ENCODE measurements at regions not wholly inside any gene's neighbourhood (a gene's known extent, or its start where the extent isn't known, plus 50 kb on each side); places are given as distances from the start of the nearest gene placed in this dataset.

DNA sequence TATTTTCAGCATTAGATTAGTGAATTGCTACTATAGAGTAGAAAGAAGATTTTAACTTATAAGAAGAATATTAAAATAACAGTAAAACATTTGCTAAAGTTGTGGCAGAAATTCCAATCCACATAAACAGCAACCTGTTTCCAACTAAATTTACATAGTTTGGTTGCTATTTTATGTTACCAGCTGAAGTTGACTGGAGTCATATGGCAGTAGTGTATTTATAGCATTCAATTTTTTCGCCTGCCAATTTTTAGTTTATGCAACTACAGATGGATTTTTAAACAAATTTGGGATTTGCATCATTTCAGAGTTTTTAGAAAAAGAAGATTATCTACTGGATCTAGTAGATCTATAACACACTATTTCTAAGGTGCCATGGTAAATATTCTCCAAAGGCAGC is 332.5 kb upstream of the BCHE start:
- POLR2A ChIA-PET, result no interaction called here
- CTCF ChIA-PET, result no interaction called here

DNA sequence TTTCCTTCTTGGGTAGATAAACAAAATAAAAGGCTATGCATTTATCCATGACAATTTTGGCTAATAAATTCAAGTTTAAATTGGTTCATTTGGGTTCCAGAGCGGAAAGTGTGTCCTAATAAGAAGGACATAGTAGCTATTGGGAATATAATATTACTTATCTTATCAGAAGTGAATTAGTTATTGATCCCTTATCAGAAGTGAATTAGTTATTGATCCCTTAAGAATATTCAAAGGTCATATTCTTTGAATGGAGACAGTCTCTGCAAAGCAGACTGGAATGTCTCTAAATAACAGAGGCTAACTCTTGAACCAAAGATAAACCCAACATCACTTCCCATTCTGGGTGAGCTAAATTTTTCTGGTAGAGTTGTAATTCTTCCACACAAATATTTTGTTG is 290.7 kb upstream of the BCHE start:
- CTCF ChIA-PET, result no interaction called here

DNA sequence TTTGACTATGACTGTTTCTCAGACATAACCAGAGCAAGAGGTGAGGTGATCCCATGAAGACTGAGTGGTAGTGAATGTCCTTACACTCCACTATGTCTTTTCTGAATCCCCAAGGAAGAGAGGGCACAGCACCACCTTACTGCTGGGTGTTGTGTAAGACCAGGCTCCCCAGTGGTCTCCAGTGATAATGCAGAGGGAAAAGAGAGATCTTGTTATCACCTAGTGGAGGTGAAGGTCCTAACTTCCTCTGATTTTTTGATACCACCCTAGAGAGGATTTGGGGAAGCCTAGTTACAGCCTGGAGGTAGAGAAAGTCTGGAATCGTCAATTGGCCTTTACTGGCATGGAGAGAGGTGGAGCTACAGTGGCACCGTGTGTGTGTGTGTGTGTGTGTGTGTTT is 288.0 kb upstream of the BCHE start:
- ChIA-PET POLR2A (no interaction called here), CTCF (no interaction called here)

More for the DNA sequence above, 290.7 kb upstream of the BCHE start:
- POLR2A ChIA-PET, result no interaction called here

DNA sequence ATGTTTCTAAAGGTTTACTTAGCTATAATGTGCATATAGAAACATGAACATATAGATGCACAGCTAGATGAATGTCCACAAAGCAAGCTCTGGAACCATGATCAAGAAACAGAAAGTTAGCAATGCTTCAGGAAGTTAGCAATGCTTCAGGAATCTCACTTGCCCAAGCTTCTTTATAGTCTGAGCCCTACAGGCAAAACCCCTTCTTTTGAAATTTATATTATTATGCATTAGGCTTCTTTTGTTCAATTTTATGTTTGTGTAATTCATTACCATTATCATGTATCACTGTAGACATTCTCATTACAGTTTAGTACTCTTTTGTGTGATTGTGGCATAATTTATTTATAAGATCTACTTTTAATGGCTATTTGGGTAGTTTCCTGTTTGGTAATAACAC is 286.4 kb upstream of the BCHE start:
- ChIA-PET CTCF (no interaction called here), POLR2A (no interaction called here)

DNA sequence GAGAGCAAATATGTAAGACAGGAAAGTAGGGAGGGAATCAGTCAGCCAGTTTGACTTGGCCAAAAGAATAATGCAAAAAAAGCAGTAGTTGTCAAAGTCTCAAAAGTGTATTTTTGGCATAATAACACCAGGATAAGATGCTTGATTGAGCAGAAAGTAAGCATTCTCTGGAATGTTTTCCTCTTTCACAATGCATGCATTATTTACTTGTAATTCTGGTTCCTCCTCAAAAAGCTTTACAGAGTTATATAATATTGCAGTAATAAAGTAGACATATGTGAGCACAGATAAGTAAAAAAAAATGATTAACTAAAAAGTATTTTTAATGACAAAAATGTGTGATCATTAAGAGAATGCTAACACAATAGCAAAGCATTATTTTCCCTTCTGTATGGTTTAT is 285.9 kb upstream of the BCHE start:
- POLR2A ChIA-PET, result no interaction called here
- CTCF ChIA-PET, result no interaction called here

DNA sequence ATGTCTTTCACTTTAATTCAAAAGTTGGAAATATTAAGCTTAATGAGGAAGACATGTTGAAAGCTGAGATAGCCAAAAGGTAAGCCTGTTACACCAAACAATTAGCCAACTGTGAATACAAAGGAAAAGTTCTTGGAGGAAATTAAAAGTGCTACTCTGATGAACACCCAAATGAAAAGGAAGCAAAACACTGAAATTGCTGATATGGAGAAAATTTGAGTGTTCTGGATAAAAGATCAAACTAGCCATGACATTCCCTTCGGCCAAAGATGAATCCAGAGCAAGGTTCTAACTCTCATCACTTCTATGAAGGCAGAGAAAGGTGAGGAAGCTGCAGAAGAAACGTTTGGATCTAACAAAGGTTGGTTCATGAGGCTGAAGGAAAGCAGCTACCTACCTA is 280.8 kb upstream of the BCHE start:
- ChIA-PET POLR2A (no interaction called here), CTCF (no interaction called here)

DNA sequence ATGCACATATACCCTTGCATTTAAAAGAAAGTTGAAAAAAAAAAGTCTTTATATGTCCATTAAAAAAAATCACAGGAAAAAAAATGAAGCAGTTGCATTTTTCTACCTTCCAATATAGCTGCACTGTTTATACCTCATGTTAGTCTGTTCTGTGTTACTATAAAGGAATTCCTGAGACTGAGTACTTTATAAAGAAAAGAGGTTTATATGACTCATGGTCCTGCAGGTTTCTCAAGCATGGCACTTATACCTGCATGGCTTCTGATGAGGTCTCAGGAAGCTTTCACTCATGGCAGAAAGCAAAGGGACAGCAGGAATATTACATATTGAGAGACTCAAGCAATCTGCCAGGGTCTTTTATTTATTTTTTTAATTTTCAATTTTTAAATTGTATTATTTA is 277.2 kb upstream of the BCHE start:
- POLR2A ChIA-PET, result no interaction called here
- CTCF ChIA-PET, result no interaction called here

DNA sequence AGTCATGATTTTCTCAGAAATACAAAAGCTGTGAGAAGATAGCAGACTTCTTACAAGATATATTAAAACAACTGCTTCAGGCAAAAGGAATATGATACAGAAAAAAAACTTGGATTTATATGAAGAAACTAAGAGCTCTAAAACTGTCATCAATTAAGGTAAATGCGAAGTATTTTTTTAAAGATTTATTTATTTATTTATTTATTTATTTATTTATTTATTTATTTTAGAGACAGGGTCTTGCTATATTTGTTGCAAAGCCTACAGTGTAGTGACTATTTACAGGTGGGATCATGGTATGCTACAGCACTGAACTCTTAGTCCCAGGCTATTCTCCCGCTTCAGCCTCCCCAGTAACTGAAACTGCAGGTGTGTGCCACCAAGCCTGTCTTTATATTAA is 274.3 kb upstream of the BCHE start:
- CTCF ChIA-PET, result no interaction called here
- POLR2A ChIA-PET, result no interaction called here

DNA sequence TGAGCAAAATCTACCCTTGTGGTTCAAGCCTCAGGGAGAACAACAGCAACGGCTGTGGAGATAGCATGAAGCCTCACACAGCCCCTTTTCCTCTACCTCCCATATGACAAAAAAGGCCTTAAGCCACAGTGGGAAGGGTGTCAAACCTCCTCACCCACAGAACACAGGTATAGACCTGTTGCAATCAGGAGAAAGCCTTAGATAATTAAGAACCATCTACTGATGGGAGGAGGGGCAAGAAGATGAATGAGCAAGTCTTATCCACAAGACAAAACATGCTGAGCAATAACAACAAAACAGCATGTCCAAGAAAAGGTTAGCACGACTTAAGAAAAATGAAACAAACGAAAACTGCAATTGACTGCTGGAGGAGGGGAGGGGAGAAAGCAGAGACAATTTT is 272.9 kb upstream of the BCHE start:
- ChIA-PET CTCF (no interaction called here), POLR2A (no interaction called here)

DNA sequence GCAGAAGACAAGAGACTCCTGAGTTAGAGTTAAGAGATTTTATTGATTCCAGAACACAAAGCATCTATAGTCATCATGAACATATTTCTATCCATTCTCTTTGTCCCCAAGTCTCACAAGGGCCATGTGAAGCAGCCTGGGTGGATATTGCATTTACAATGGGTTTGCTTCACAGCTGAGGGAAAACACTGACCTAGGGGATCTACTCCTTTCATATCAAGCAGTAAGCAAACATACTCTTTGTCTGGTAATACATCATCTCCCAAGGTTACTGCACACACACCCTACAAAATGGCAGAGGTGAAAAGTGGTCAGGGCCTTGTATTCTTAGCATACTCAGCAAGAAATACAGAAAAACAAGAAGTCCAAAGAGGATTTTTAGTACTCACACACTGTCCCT is 267.7 kb upstream of the BCHE start:
- ChIA-PET POLR2A (no interaction called here), CTCF (no interaction called here)

DNA sequence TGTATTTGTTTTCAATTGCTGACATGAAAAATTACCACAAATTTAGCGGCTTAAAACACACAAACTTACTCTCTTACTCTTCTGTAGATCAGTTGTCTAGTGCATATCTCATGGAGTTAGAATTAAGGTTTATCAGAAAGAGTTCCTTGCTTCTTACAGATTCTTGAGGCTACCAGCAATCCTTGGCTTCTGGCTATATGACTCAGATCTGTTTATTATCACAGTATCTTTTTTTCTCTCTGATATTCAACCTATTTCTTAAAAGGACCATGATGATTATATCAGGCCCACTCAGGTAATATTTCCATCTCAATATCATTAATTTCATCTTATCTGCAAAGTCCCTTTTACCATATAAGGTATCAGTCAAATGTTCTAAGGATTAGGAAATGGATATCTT is 263.5 kb upstream of the BCHE start:
- POLR2A ChIA-PET, result no interaction called here
- CTCF ChIA-PET, result no interaction called here

DNA sequence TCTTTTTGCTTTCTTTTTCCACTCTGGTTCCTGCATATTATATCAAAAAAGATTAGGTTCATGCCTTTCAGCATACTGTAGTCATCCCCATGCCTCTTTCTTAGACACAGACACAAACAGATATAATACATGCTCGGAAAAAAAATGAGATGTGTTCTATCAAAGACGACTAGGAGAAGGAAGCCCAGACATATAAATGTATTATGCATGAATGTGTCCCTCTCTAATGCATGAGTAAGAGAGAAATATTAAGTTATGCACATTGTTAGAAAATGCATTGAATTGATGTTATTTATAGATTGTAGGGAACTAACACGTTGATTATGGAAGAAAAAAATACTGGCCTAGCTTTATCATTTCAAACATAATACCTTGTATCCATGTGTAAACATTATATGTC is 252.4 kb upstream of the BCHE start:
- POLR2A ChIA-PET, result no interaction called here
- CTCF ChIA-PET, result no interaction called here

DNA sequence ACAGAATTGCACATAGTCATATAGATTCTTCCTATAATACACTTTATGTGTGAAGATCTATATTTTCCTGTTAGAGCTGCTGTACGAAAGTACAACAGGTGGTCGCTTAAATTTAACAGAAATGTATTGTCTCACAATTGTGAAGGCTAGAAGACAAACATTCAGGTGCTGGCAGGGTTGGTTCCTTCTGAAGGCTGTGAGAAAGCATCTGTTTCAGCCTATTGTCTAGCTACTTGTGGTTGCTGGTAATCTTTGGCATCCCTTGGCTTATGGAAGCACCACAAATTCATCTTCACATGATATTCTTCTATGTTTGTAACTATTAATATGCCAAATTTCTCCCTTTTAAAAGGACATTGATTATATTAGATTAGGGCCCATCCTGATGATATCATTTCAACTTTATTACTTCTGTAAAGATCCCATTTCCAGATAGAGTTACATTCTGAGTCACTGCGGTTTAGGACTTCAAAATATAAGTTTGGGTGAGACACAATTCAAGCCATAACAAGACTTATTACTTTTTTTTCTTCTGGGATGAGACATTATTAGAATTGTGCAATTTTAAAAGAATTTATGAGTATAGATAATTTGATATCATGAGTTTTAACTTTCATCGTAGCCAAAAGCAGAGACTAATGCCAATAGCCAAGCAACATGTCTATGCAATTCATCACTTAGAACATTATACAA is 248.1 kb upstream of the BCHE start:
- CTCF ChIA-PET, result no interaction called here
- POLR2A ChIA-PET, result no interaction called here

DNA sequence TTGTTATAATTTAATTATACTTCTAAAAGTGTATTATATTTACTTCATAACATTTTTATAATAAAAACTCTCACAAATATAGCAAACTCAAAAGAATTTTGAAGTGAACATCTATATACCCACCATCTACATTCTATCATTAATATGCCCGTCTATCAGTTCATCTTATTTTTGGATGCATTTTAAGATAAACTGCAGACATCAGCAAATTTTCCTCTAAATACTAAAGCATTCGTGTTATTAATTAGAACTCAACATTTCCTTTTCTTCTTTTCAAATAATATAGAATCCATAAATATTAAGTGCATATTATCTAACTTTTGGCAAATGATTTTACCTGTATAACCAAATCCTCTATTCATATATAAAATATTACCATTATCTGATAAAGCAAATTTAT is 242.9 kb upstream of the BCHE start:
- CTCF ChIA-PET, result no interaction called here
- POLR2A ChIA-PET, result no interaction called here

DNA sequence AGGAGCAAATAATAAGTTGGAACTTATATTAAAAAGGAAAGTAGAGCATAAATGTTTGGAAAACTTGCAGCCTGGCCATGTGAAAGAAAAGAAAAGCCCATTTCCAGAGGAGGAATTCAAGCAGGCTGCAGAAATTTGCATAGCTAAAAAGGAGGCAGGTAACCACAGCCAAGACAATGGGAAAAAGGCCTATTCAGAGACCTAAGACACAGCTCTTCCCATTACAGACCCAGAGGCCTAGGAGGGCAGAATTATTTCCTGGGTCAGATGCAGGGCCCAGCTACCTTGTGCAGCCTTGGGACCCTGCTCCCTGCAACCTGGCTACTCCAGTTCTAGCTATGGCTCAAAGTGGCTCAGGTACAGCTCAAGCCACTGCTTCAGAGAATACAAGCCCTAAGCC is 234.6 kb upstream of the BCHE start:
- ChIA-PET POLR2A (no interaction called here), CTCF (no interaction called here)

DNA sequence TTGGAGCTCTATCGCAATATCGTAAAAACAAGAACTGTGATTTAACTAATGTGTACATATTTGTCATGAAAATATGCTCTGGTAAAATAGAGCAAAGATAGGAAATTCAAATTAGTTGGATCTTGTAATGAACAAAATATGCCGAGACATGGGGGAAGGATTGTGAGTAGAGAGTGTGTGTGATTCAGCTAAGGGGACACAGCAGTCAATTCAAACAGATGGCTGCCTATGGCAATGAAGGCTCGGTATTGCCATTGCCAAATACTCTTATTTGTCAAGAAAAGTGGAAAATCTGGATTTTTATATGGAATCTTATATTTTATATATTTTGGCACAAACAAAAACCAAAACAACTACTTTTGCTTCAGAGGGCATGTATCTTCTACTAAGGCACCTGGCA is 227.3 kb upstream of the BCHE start:
- ChIA-PET POLR2A (no interaction called here), CTCF (no interaction called here)

DNA sequence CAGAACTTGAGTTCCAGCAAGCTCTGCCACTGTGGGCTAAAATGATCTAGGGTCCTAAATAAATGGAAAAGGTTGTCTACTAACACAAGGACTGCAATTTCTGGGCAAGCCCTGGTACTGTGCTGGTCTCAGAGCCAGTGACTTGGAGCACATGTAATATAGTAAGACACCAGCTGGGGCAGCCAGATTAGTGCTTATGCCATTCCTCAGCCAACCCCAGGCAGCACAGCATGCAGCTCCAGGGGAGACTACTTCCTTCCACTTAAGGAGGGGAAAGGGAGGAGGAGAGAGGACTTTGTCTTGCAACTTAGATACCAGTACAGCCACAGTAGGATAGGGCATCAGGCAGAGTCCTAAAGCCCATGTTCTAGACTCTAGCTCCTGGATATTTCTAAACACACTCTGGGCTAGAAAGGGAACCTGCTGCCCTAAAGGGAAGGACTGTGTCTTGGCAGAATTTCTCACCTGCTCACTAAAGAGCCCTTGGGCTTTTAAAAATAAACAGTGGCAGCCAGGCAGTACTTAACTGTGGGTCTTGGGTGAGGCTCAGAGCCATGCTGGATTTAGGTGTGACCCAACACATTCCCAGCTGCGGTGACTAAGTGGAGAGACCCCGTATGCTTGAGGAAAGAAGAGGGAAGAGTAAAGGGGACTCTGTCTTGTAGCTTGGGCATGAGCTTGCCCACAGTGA is 223.7 kb upstream of the BCHE start:
- POLR2A ChIA-PET, result no interaction called here

DNA sequence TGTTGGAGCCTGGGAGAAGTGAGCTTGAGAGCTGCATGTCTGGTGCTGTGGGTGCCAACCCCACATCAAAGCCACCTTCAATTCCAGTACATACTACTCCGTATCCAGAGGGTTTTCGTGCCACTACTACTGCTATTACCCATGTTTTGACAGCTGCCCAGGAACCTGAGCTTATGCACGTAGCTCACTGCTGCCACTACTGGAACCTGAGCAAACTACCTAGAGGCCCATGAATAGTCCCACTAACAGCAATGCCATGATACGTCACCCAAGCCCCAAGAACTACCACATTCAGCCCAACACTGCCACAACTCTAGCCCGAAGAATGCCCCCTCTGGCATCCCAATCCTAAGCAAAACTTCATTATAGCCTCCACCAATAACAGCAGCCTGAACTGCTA is 215.2 kb upstream of the BCHE start:
- CTCF ChIA-PET, result no interaction called here
- POLR2A ChIA-PET, result no interaction called here

More for the DNA sequence above, 223.7 kb upstream of the BCHE start:
- CTCF ChIA-PET, result no interaction called here

DNA sequence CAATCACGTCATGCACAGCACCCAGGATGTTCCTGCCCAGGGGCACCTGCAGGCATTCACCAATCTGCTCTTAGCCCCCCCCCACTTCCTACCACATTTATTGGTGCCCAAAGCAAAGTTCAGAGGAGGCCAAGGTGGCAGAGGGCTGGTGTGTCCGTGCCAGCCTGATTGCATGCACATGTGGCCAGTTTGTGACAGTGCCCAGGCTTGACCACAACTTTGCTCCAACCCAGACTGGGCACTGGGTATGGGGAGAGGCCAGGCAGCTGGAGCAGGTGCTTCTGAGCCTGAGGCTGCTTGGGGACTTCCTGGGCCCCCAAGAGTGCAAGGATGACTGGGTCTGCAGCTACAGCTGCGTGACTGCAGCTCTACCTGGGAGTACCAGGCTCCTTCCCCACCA is 192.3 kb upstream of the BCHE start:
- ChIA-PET CTCF (no interaction called here), POLR2A (no interaction called here)

DNA sequence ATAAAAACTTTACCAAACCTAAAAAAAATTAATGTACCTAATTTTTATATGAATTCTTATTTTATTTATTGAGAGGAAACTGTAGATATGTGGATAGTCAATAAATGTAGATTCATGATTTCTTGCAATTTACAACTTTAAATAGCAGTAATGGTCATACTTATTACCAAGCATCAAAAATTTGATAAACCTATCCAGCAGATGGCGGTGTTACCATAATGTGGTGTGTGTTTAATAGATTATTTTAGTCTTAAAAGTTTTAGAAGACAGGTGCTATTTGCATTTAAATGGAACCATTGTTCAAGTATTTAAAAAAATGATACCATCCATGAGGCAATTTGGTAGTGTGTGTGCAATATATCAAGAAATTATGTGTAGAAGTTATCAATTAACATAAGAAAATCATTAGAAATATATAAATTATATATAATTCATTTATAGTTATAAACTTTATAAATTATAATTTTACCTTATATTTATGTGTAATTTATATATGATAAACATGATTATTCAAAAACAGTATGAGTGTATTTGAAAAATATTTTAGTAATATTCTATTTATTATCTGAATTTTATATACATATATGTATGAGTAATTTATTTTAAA is 176.0 kb upstream of the BCHE start:
- ChIA-PET POLR2A (no interaction called here), CTCF (no interaction called here)

DNA sequence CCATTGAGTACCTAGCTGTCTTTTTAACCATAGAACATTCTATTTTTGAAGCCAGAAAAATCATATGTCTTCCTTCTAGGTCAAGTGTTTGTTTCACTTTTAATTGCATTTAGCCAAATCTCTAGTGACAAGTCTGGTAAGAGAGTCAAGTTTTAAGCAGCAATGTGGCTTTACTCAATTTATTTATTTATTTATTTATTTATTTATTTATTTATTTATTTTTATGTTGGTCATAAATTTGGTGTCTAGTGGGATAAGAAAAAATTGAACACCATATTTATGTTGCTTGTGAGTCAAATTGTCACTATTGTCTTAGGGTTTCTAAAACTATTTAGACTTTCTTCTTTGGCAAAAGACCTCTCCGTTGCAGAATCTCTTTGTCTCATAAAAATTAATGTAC is 174.5 kb upstream of the BCHE start:
- ChIA-PET CTCF (no interaction called here), POLR2A (no interaction called here)

DNA sequence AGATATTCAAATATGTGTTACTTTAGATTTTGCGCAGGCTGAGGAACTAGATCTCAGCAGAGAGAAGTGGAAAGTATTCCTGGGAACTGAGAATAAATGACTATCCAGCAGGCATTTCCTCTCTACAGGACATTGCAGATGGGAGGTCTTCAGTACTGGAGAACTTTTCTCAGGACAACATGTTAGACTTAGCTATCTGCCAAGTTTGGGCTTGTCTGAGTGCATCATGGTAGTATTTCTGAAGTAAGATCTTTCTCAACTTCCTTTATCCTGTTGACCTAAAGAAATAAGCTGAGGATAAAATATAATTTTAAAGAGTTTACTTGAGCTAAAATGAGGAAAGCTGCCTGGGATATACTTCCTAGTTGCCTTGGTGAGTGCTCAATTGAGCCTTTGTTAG is 167.9 kb upstream of the BCHE start:
- ChIA-PET CTCF (no interaction called here), POLR2A (no interaction called here)

All from activated CD8-positive, alpha-beta memory T cell treated with anti-CD3 and anti-CD28 coated beads for 36 hours (primary cell).